Upper lobe of left lung (tissue), 4 donors: ENCODE measurements at regions not wholly inside any gene's neighbourhood (a gene's known extent, or its start where the extent isn't known, plus 50 kb on each side); places are given as distances from the start of the nearest gene placed in this dataset.

ENCODE experiments used
- POLR2A ChIP-seq, 4 donors: fragments of 450-650 bp; IDR thresholded peaks; one replicate each; pipeline ENCODE4 v1.5.1; 2016 to 2017; ENCODE audit warnings: antibody characterized with exemption in 4 of 4, mild to moderate bottlenecking in 2 of 4
- TF ChIP-seq, protein P1 (sequence below), 6 experiments: fragments of 450-650 bp in 4 of 6; fragments of 200-600 bp in 2 of 6; sonication (generic) in 2 of 6; IDR thresholded peaks; one replicate each; pipeline ENCODE4 v1.5.1; 2016 to 2019; ENCODE audit warnings: antibody characterized with exemption in 6 of 6

DNA sequence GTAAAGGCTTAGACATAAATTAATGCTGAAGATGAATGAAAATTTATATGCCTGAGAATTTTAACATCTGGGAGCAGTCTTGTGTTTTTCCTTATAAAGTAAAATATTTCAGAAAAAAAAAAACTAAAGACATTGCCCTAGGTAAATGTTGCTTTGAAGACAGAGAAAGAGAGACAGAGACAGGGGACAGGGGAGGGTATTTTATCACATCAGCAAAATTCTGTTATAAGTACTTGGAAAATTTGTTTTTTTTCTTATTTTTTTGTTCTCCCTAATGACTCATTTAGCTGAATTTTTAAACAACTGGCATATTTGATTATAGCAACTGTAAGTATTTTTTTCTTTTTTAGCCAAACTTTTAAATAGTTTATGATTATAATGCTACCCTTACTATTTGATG lies 1540.6 kb upstream of the GBE1 start:
- TF ChIP-seq, protein P1, sequence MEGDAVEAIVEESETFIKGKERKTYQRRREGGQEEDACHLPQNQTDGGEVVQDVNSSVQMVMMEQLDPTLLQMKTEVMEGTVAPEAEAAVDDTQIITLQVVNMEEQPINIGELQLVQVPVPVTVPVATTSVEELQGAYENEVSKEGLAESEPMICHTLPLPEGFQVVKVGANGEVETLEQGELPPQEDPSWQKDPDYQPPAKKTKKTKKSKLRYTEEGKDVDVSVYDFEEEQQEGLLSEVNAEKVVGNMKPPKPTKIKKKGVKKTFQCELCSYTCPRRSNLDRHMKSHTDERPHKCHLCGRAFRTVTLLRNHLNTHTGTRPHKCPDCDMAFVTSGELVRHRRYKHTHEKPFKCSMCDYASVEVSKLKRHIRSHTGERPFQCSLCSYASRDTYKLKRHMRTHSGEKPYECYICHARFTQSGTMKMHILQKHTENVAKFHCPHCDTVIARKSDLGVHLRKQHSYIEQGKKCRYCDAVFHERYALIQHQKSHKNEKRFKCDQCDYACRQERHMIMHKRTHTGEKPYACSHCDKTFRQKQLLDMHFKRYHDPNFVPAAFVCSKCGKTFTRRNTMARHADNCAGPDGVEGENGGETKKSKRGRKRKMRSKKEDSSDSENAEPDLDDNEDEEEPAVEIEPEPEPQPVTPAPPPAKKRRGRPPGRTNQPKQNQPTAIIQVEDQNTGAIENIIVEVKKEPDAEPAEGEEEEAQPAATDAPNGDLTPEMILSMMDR (IDR thresholded peaks at IDR 0.05): no peak
- TF ChIP-seq POLR2A (IDR thresholded peaks at IDR 0.05): no peak
